Left lung (tissue), 4 donors: ENCODE measurements at regions not wholly inside any gene's neighbourhood (a gene's known extent, or its start where the extent isn't known, plus 50 kb on each side); places are given as distances from the start of the nearest gene placed in this dataset.

ENCODE experiments used
- ATAC-seq: fragments of 200-7000 bp; cut with Tn5 transposase; one replicate; pipeline ENCODE4 v1.9.1; 2020; ENCODE audit warnings: moderate library complexity
- DNase-seq, 4 donors: peaks; one replicate each; pipeline ENCODE4 v3.0.0-alpha.2; 2013 to 2020
- H3K27ac ChIP-seq, 2 donors: fragments of 200-600 bp; sonication (generic) in 1 of 2; one replicate each; pipeline versions ENCODE4 v1.5.0 to v1.8.0; 2020 to 2021
- H3K27me3 ChIP-seq, 2 donors: fragments of 200-600 bp; sonication (generic) in 1 of 2; one replicate each; pipeline versions ENCODE4 v1.5.0 to v1.8.0; 2020 to 2021
- H3K36me3 ChIP-seq, 2 donors: fragments of 200-600 bp; sonication (generic) in 1 of 2; one replicate each; pipeline versions ENCODE4 v1.5.0 to v1.8.0; 2020 to 2021
- H3K4me1 ChIP-seq, 2 donors: fragments of 200-600 bp; one replicate each; pipeline ENCODE4 v1.8.0; 2021
- H3K4me3 ChIP-seq, 2 donors: fragments of 200-600 bp; sonication (generic) in 1 of 2; one replicate each; pipeline versions ENCODE4 v1.5.0 to v1.8.0; 2020 to 2021; ENCODE audit warnings: mild to moderate bottlenecking in 1 of 2
- H3K9me3 ChIP-seq, 2 donors: fragments of 200-600 bp; sonication (generic) in 1 of 2; one replicate each; pipeline versions ENCODE4 v1.5.0 to v1.8.0; 2020 to 2021
- intact Hi-C, 2 donors: fragments of 100-400 bp; cut with DNase I; formaldehyde crosslinking; loops; one replicate each; pipeline versions ENCODE4 v1.11.2 to v1.14.2; 2022
- TF ChIP-seq, protein P1 (sequence below), 2 donors: fragments of 200-600 bp; sonication (generic) in 1 of 2; IDR thresholded peaks; one replicate each; pipeline versions ENCODE4 v1.5.0 to v1.8.0; 2021; ENCODE audit warnings: antibody characterized with exemption in 2 of 2
- donor health status: DM: no; HTN: yes; CAD: no.
- donor health status: DM: no; HTN: no; CAD: no.

DNA sequence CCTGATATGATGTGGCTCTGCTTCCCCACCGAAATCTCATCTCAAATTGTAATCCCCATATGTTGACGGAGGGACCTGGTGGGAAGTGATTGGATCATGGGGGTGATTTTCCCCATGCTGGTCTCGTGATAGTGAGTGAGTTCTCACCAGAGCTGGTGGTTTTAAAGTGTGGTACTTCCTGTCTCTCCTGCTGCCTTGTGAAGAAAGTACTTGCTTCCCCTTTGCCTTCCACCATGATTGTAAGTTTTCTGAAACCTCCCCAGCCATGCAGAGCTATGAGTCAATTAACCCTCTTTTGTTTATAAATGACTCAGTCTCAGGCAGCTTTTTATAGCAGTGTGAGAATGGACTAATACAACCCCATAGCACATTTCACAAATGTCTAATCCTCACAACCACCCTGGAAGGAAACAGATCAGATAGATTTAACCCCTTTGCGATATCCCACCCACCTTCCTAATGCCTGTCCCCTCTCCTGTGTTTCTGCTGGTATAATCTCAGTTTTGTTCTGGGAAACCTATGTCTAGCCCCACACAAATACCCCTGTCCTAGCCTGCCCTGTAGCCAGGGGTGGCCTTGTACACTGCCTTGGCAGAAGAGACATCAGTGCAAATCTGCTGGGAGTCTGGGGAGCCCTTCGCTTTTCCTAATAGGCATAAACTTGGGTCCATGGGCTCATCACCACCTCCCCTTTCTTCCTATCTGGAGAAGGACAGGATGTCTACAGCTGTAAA is 157.0 kb upstream of the RAI14 start:
- H3K4me3 ChIP-seq: no peak overlapping the region
- intact Hi-C loops: no loop called here
- DNase-seq (no peak), ATAC-seq (peak; percentile 72)
- H3K4me1 ChIP-seq: peaks cover 27 to 41% of the 10 kb centered on the region in 2 donors
- H3K27ac ChIP-seq: peak overlapping the region; percentile 65 to 76
- TF ChIP-seq, protein P1, sequence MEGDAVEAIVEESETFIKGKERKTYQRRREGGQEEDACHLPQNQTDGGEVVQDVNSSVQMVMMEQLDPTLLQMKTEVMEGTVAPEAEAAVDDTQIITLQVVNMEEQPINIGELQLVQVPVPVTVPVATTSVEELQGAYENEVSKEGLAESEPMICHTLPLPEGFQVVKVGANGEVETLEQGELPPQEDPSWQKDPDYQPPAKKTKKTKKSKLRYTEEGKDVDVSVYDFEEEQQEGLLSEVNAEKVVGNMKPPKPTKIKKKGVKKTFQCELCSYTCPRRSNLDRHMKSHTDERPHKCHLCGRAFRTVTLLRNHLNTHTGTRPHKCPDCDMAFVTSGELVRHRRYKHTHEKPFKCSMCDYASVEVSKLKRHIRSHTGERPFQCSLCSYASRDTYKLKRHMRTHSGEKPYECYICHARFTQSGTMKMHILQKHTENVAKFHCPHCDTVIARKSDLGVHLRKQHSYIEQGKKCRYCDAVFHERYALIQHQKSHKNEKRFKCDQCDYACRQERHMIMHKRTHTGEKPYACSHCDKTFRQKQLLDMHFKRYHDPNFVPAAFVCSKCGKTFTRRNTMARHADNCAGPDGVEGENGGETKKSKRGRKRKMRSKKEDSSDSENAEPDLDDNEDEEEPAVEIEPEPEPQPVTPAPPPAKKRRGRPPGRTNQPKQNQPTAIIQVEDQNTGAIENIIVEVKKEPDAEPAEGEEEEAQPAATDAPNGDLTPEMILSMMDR (IDR thresholded peaks at IDR 0.05): no peak
- no peaks in the 10 kb centered on the region for H3K36me3 ChIP-seq
- H3K9me3 ChIP-seq: no peaks in the 10 kb centered on the region
- H3K27me3 ChIP-seq: no peaks in the 10 kb centered on the region

DNA sequence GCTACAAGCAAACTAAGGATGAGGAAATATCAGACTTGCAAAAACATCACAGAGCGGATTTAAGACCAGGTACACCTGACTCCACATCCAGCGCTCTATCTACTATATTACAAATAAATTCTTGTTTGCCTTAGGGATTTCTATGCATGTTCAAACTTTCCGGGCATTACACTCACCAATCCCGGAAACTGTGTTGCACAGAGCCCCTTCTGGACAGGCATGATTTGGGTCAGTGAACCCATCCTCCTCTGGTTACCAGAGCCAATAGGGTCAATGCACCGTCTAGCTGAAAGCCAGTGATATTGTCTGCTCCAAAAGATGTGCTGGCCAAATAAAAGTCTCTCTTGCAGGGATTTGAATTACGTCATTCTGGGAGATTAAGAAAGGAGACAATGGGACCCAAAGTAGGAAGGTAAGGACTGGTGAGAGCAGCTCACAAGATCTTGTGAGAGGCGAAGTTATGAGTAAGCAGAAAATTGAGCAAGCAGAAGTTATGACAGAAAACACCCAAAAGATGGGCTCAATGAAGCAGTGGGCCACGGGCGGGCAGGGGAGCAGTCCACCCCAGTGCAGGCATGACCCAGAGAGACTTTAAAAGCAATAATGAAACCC is 155.8 kb upstream of the RAI14 start:
- Histone ChIP-seq H3K36me3 (no peaks in the 10 kb centered on the region), H3K27ac (no peak overlapping the region), H3K9me3 (no peaks in the 10 kb centered on the region), H3K27me3 (no peaks in the 10 kb centered on the region), H3K4me3 (no peak overlapping the region), H3K4me1 (peaks cover 27 to 41% of the 10 kb centered on the region in 2 donors)
- TF ChIP-seq, protein P1 (IDR thresholded peaks at IDR 0.05): no peak
- ATAC-seq: no peak
- intact Hi-C loops: no loop called here
- no peak for DNase-seq

DNA sequence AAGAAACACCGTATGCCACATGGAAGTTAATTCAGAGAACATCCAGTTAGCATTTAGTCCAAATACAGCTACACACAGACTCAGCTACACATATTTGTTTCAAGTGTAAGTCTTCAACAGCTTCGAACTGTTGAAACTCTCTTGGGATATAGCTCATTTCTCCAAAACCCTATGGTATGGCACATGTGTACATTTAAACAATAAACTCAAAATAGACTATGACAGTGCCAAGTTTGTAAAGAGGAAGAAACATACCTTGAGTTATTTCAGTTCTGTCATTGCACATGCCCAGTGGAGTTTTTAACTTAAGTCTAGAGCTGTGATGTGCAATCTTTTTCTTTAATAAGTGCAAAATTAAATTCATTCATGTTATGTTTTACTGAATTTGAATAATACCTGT is 155.1 kb upstream of the RAI14 start:
- Histone ChIP-seq H3K9me3 (no peaks in the 10 kb centered on the region), H3K4me1 (peaks cover 27 to 41% of the 10 kb centered on the region in 2 donors), H3K36me3 (no peaks in the 10 kb centered on the region), H3K27ac (no peak overlapping the region), H3K4me3 (no peak overlapping the region), H3K27me3 (no peaks in the 10 kb centered on the region)
- DNase-seq (no peak), ATAC-seq (no peak)
- intact Hi-C loops: no loop called here
- TF ChIP-seq, protein P1 (IDR thresholded peaks at IDR 0.05): no peak

DNA sequence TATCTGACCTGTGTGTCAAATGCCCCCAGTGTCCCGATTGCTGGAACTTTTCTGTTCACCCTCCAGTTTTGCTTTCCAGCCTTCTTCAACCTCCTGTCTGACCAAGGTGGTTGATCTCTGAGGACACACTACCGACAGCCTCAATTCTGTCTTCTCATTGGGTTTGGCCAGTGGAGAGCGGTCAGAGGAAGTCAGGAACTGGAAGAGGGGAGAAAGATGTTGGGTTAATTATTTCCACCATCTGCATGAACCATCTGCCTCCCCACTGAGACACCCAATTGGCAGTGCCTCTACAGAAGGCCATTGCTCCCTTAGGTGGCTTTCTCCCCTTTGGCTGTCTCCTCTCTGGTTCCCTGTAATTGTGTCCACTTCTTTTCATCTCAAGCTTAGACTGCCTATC is 154.3 kb upstream of the RAI14 start:
- peaks cover 27 to 37% of the 10 kb centered on the region in 2 donors for H3K4me1 ChIP-seq
- no peak overlapping the region for H3K27ac ChIP-seq
- ATAC-seq: no peak
- no peaks in the 10 kb centered on the region for H3K9me3 ChIP-seq
- intact Hi-C loops: no loop called here
- no peaks in the 10 kb centered on the region for H3K27me3 ChIP-seq
- no peak for DNase-seq
- no peaks in the 10 kb centered on the region for H3K36me3 ChIP-seq
- no peak overlapping the region for H3K4me3 ChIP-seq
- TF ChIP-seq, protein P1 (IDR thresholded peaks at IDR 0.05): no peak

DNA sequence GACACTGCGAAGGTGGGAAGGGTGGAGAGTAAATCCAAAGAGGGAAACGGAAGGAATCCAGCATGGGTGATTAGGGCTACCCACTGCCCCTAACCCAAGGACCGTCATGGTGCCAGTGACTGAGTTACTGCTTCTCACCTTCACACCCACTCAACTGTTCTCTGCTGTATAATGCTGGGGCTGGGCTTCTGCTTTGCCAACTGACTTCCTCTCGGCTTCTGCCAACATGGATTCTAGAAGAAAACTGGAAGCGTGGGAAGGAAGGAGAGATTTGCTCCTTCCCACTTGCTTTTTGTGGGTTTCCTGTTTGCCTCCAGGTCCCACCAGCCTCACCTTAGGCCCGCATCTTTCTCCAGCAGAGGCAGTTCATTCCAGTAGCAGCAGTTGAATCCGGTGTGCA is 153.5 kb upstream of the RAI14 start:
- Histone ChIP-seq H3K36me3 (no peaks in the 10 kb centered on the region), H3K9me3 (no peaks in the 10 kb centered on the region), H3K4me1 (peaks cover 27 to 31% of the 10 kb centered on the region in 2 donors), H3K27ac (no peak overlapping the region), H3K27me3 (no peaks in the 10 kb centered on the region), H3K4me3 (no peak overlapping the region)
- no peak for ATAC-seq
- TF ChIP-seq, protein P1 (IDR thresholded peaks at IDR 0.05): no peak
- intact Hi-C loops: no loop called here
- DNase-seq: no peak
